CD4-positive, alpha-beta T cell (primary cell): ENCODE measurements at regions not wholly inside any gene's neighbourhood (a gene's known extent, or its start where the extent isn't known, plus 50 kb on each side); places are given as distances from the start of the nearest gene placed in this dataset.

Source experiments
- ATAC-seq: fragments of 200-7000 bp; cut with Tn5 transposase; one replicate; pipeline ENCODE4 v1.10.0; 2022; ENCODE audit warnings: mild to moderate bottlenecking; ENCODE audit not compliant: poor library complexity
- CTCF ChIA-PET: fragments of 350-600 bp; sonication (Branson Sonifier 250); formaldehyde crosslinking; loops from one replicate; lab custom pipeline; 2021; ENCODE audit warnings: antibody characterized with exemption, inconsistent platforms; lab: Charles Lee
- POLR2A ChIA-PET: fragments of 350-600 bp; sonication (Branson Sonifier 250); formaldehyde crosslinking; loops from one replicate; lab custom pipeline; 2021; ENCODE audit warnings: antibody characterized with exemption, inconsistent platforms; lab: Charles Lee
- DNase-seq, 14 experiments: peaks; one replicate each; pipeline ENCODE4 v3.0.0-alpha.2; 2013 to 2020; ENCODE audit warnings: mixed read lengths in 2 of 14
- H3K27ac ChIP-seq, 2 donors: one replicate each; pipeline versions ENCODE4 v1.5.1 to v1.7.0; 2013; ENCODE audit warnings: low read length in 2 of 2, low read depth in 1 of 2, mild to moderate bottlenecking in 1 of 2
- H3K27me3 ChIP-seq, 2 experiments: 1 replicate in 1 of 2; 2 replicates in 1 of 2; pipeline versions ENCODE4 v1.6.1 to v1.7.0; 2013; ENCODE audit warnings: low read length in 2 of 2, control low read depth in 1 of 2, mild to moderate bottlenecking in 1 of 2, moderate library complexity in 1 of 2; ENCODE audit not compliant: insufficient read depth in 2 of 2, control insufficient read depth in 1 of 2
- H3K36me3 ChIP-seq: one replicate; pipeline ENCODE4 v1.6.1; 2013; ENCODE audit warnings: low read length, control low read depth; ENCODE audit not compliant: insufficient read depth
- H3K4me1 ChIP-seq: one replicate; pipeline ENCODE4 v1.6.1; 2013; ENCODE audit warnings: low read length, control low read depth; ENCODE audit not compliant: insufficient read depth
- H3K4me3 ChIP-seq: one replicate; pipeline ENCODE4 v1.5.1; 2013; ENCODE audit warnings: mild to moderate bottlenecking, low read length, moderate library complexity
- H3K9me3 ChIP-seq, 2 experiments: 1 replicate in 1 of 2; 2 replicates in 1 of 2; pipeline versions ENCODE4 v1.6.1 to v1.7.0; 2013; ENCODE audit warnings: low read length in 2 of 2, mild to moderate bottlenecking in 2 of 2, control low read depth in 1 of 2, moderate library complexity in 1 of 2; ENCODE audit not compliant: control insufficient read depth in 1 of 2, insufficient read depth in 1 of 2
- H3K27ac Mint-ChIP-seq: one replicate; pipeline ENCODE4 v1.8.0; 2020; ENCODE audit warnings: mixed read lengths
- H3K27me3 Mint-ChIP-seq: one replicate; pipeline ENCODE4 v1.8.0; 2021; ENCODE audit warnings: mixed read lengths
- H3K36me3 Mint-ChIP-seq: one replicate; pipeline ENCODE4 v1.8.0; 2021; ENCODE audit warnings: low read depth, mixed read lengths
- H3K4me1 Mint-ChIP-seq: one replicate; pipeline ENCODE4 v1.8.0; 2021; ENCODE audit warnings: low read depth, mixed read lengths
- H3K4me3 Mint-ChIP-seq: one replicate; pipeline ENCODE4 v1.8.0; 2020; ENCODE audit warnings: mild to moderate bottlenecking, mixed read lengths
- H3K9me3 Mint-ChIP-seq: one replicate; pipeline ENCODE4 v1.8.0; 2020; ENCODE audit warnings: mixed read lengths
- intact Hi-C, 2 experiments: fragments of 100-400 bp; cut with DNase I in 1 of 2; cut with micrococcal nuclease in 1 of 2; formaldehyde crosslinking; loops; one replicate each; pipeline versions ENCODE4 v1.15.1 to v1.9.0; 2023 to 2025; cut with DNase I, micrococcal nuclease
- TF ChIP-seq, protein P1 (sequence below): fragments of 200-600 bp; IDR thresholded peaks from one replicate; pipeline ENCODE4 v1.8.0; 2022; ENCODE audit warnings: antibody characterized with exemption, mild to moderate bottlenecking

DNA sequence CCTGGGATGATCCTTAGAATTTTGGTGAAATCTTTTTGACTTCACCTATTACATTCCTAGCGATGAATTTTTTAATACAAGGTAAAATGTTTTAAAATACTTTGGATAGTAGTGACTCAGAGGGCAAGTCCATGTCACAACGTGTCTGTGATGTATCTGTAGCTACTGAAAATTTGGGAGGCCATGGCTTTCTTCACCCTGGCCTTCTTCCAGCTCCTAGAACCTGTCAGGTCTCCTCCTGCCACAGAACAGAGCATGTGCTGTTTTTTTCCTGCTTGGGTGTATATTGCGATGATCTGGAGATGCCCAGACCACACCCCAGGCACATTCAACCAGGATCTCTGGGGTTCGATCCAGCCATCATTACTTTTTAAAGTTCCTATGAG lies 194.4 kb downstream of the BTBD3 start:
- ATAC-seq: no peak
- TF ChIP-seq, protein P1, sequence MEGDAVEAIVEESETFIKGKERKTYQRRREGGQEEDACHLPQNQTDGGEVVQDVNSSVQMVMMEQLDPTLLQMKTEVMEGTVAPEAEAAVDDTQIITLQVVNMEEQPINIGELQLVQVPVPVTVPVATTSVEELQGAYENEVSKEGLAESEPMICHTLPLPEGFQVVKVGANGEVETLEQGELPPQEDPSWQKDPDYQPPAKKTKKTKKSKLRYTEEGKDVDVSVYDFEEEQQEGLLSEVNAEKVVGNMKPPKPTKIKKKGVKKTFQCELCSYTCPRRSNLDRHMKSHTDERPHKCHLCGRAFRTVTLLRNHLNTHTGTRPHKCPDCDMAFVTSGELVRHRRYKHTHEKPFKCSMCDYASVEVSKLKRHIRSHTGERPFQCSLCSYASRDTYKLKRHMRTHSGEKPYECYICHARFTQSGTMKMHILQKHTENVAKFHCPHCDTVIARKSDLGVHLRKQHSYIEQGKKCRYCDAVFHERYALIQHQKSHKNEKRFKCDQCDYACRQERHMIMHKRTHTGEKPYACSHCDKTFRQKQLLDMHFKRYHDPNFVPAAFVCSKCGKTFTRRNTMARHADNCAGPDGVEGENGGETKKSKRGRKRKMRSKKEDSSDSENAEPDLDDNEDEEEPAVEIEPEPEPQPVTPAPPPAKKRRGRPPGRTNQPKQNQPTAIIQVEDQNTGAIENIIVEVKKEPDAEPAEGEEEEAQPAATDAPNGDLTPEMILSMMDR: no peak
- H3K4me1 Mint-ChIP-seq: no peaks in the 10 kb centered on the region
- CTCF ChIA-PET: no interaction called here
- H3K4me1 ChIP-seq: no peaks in the 10 kb centered on the region
- no peaks in the 10 kb centered on the region for H3K27me3 Mint-ChIP-seq
- H3K36me3 Mint-ChIP-seq: no peaks in the 10 kb centered on the region
- no peaks in the 10 kb centered on the region for H3K27me3 ChIP-seq
- intact Hi-C loops: no loop called here
- no peak overlapping the region for H3K4me3 ChIP-seq
- POLR2A ChIA-PET: no interaction called here
- H3K9me3 Mint-ChIP-seq: peaks cover 11% of the 10 kb centered on the region
- no peak overlapping the region for H3K4me3 Mint-ChIP-seq
- no peak overlapping the region for H3K27ac Mint-ChIP-seq
- H3K27ac ChIP-seq: no peak overlapping the region
- no peak for DNase-seq
- peaks cover 0 to 7% of the 10 kb centered on the region in 2 experiments for H3K9me3 ChIP-seq
- no peaks in the 10 kb centered on the region for H3K36me3 ChIP-seq

GRCh38 chr20:12112665-12113064 lies 195.0 kb downstream of the BTBD3 start:
- Histone ChIP-seq H3K4me3 (no peak overlapping the region), H3K27me3 (no peaks in the 10 kb centered on the region), H3K36me3 (no peaks in the 10 kb centered on the region), H3K9me3 (peaks cover 0 to 7% of the 10 kb centered on the region in 2 experiments), H3K4me1 (no peaks in the 10 kb centered on the region), H3K27ac (no peak overlapping the region)
- DNase-seq (no peak), ATAC-seq (no peak)
- Mint-ChIP-seq H3K4me3 (no peak overlapping the region), H3K27ac (no peak overlapping the region), H3K27me3 (no peaks in the 10 kb centered on the region), H3K9me3 (peaks cover 8% of the 10 kb centered on the region), H3K4me1 (no peaks in the 10 kb centered on the region), H3K36me3 (no peaks in the 10 kb centered on the region)
- intact Hi-C loops: no loop called here
- ChIA-PET CTCF (no interaction called here), POLR2A (no interaction called here)
- TF ChIP-seq, protein P1: no peak

DNA sequence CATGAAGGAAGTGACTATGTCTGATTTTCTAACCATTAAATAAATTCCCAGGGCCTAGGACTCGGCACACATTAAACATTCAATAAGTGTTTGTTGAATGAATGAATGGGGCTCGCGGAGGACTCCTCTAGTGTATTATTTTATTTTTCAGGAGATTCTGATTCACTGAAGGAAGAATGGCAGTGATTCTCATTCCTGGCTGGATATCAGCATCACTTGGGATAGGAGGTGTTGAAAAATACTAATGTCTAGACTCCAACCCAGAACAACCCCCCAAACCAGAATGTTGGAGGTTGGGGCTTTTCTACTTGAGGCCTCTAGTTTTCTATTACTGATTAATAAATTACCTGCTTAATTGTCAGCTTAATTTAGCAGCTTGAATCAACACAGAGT lies 195.4 kb downstream of the BTBD3 start:
- Mint-ChIP-seq H3K27ac (no peak overlapping the region), H3K9me3 (peaks cover 8% of the 10 kb centered on the region), H3K4me1 (no peaks in the 10 kb centered on the region), H3K27me3 (no peaks in the 10 kb centered on the region), H3K4me3 (no peak overlapping the region), H3K36me3 (no peaks in the 10 kb centered on the region)
- intact Hi-C loops: no loop called here
- ATAC-seq: no peak
- no peaks in the 10 kb centered on the region for H3K36me3 ChIP-seq
- POLR2A ChIA-PET: no interaction called here
- no peak overlapping the region for H3K27ac ChIP-seq
- CTCF ChIA-PET: no interaction called here
- peaks cover 0 to 7% of the 10 kb centered on the region in 2 experiments for H3K9me3 ChIP-seq
- H3K4me1 ChIP-seq: no peaks in the 10 kb centered on the region
- no peak for DNase-seq
- TF ChIP-seq, protein P1: no peak
- H3K27me3 ChIP-seq: no peaks in the 10 kb centered on the region
- no peak overlapping the region for H3K4me3 ChIP-seq
